ENCODE measurements at regions not wholly inside any gene's neighbourhood (a gene's known extent, or its start where the extent isn't known, plus 50 kb on each side); places are given as distances from the start of the nearest gene placed in this dataset.

DNA sequence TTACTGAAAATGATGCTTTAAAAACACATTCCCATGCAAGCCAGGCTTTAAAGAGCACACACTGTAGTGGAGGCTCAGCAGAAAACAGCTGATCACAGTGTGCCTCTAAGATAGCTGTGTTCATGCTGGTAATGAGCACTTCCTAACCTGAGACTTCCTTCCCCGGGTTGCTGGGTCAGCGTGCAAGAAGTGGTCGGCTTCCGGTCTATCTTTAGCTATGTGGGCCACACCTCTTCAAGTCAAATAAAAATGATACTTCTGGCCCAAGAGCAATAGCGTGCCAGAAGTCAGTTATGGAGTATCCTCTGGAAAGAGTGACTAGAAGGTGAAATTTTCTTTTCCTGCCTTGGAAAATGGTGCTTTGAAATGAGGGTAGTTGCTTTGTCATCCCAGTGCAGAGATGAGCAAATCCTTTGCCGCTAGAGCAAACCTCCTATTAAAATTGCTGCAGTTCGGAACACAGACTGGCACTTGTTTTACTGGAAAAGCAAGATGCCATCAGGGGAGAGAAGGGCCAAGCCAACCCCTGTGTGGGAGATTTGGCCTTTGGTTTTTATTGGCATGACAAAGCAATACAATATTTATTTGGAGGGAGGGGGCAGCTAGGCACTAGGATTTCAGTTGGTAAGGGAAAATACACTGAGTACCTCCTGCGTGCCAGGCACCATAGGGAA, 64.2 kb downstream of the ARHGAP35 start:
- Histone ChIP-seq H3K9me3 (no peaks in the 10 kb centered on the region), H3K27ac (peak overlapping the region; percentile 66 to 81), H3K4me2 (peak overlapping the region; percentile 73), H3K4me3 (peak overlapping the region; percentile 1; the same call in 1 of the 3 replicates), H3K4me1 (peaks cover 64% of the 10 kb centered on the region)
- 0 out of 2 replicates have a peak, but pooled peaks have one; percentile 17 for TF ChIP-seq GATA3 (IDR thresholded peaks at IDR 0.05; ENCODE audit: borderline replicate concordance)
- peak; percentile 54 for TF ChIP-seq MAFK (IDR thresholded peaks at IDR 0.05; ENCODE audit: partially characterized antibody)
- no peak; a peak in 1 of 5 replicates for TF ChIP-seq RAD21 (conservative IDR thresholded peaks at IDR 0.05 in 1 of 2, IDR thresholded peaks at IDR 0.05 in 1 of 2)
- TF ChIP-seq, protein P1, sequence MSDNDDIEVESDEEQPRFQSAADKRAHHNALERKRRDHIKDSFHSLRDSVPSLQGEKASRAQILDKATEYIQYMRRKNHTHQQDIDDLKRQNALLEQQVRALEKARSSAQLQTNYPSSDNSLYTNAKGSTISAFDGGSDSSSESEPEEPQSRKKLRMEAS (IDR thresholded peaks at IDR 0.05), result 0 out of 2 replicates have a peak, but pooled peaks have one; percentile 26
- CTCF ChIA-PET, result interaction anchor here (0.5 to 6.6 kb wide), 22 partner anchors 9 to 242 kb away, joined by 3 to 83 read pairs (median 4); no protein-coding TSS in a partner anchor
- peak; percentile 72 to 78 for ATAC-seq
- DNase-seq (ENCODE audit: low read depth in 1 of 2, low spot score in 1 of 2), result peak; percentile 40 to 70
- FAIRE-seq, result no peak
- POLR2A ChIA-PET, result interaction anchor here (0.5 to 1.3 kb wide), 8 partner anchors 11 to 136 kb away, joined by 3 to 5 read pairs (median 3); partner anchors contain the start of gene SLC1A5
- WGBS (ENCODE audit: missing lambda C conversion rate), result 10% methylated on average over 8 of the region's 8 CpGs

DNA sequence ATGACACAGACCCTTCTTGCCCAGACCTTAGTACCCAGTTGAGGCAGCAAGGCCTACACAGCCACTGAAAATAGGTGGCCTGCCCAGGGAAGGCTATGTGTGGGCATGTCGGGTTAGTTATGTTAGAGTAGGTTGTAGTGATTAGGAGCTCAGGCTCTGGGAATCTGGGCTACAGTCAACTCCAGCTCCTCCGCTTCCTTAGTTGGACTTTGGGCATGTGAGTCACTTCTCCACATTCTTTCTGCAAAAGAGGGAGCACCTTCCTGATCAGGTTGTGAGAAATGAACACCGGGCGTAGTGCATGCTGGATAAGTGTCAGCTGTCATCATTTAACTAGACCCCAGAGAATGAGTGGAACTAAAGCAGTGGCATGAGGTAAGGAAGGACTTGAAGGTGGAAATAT, 64.8 kb downstream of the ARHGAP35 start:
- 0 out of 3 replicates have a peak overlapping the region, but pooled peaks have one; percentile 1 for H3K4me3 ChIP-seq
- H3K4me2 ChIP-seq, result peak overlapping the region; percentile 73
- H3K4me1 ChIP-seq, result peaks cover 68% of the 10 kb centered on the region
- DNase-seq (ENCODE audit: low read depth in 1 of 2, low spot score in 1 of 2), result peak; percentile 69 to 85
- ChIA-PET POLR2A (interaction anchor here (0.6 to 1.2 kb wide), 6 partner anchors 16 to 137 kb away, joined by 3 to 5 read pairs (median 3); partner anchors contain the start of gene SLC1A5), CTCF (interaction anchor here (0.5 to 6.6 kb wide), 15 partner anchors 9 to 160 kb away, joined by 3 to 83 read pairs (median 5); no protein-coding TSS in a partner anchor)
- peak; percentile 67; the same call in 1 of the 2 replicates for TF ChIP-seq MYC (IDR thresholded peaks at IDR 0.05; ENCODE audit: borderline replicate concordance, low read length)
- no peak for TF ChIP-seq ZFP36 (IDR thresholded peaks at IDR 0.05; ENCODE audit: borderline replicate concordance, partially characterized antibody)
- 0 out of 5 replicates have a peak, but pooled peaks of 1 of the 2 experiments have one; percentile 21 for TF ChIP-seq RAD21 (conservative IDR thresholded peaks at IDR 0.05 in 1 of 2, IDR thresholded peaks at IDR 0.05 in 1 of 2)
- TF ChIP-seq FOSB (CRISPR knock-in tag; IDR thresholded peaks at IDR 0.05), result no peak
- TF ChIP-seq JUNB (IDR thresholded peaks at IDR 0.05), result peak; percentile 32; the same call in 1 of the 2 replicates
- TF ChIP-seq RFX5 (IDR thresholded peaks at IDR 0.05), result no peak
- 0 out of 5 replicates have a peak, but pooled peaks of 1 of the 2 experiments have one; percentile 28 for TF ChIP-seq JUN (IDR thresholded peaks at IDR 0.05)
- no peak for TF ChIP-seq ATOH8 (CRISPR knock-in tag; IDR thresholded peaks at IDR 0.05; ENCODE audit: low read depth)
- peak; percentile 23; the same call in 1 of the 2 replicates for TF ChIP-seq FOSL2 (IDR thresholded peaks at IDR 0.05)
- peak; percentile 76 for TF ChIP-seq FOSL2 (CRISPR knock-in tag; IDR thresholded peaks at IDR 0.05)
- no peaks in the 10 kb centered on the region for H3K9me3 ChIP-seq
- peak; percentile 88 to 93 for ATAC-seq
- peak; percentile 68 for FAIRE-seq
- 12% methylated on average over 4 of the region's 4 CpGs for WGBS (ENCODE audit: missing lambda C conversion rate)
- H3K27ac ChIP-seq, result peak overlapping the region; percentile 66 to 81

DNA sequence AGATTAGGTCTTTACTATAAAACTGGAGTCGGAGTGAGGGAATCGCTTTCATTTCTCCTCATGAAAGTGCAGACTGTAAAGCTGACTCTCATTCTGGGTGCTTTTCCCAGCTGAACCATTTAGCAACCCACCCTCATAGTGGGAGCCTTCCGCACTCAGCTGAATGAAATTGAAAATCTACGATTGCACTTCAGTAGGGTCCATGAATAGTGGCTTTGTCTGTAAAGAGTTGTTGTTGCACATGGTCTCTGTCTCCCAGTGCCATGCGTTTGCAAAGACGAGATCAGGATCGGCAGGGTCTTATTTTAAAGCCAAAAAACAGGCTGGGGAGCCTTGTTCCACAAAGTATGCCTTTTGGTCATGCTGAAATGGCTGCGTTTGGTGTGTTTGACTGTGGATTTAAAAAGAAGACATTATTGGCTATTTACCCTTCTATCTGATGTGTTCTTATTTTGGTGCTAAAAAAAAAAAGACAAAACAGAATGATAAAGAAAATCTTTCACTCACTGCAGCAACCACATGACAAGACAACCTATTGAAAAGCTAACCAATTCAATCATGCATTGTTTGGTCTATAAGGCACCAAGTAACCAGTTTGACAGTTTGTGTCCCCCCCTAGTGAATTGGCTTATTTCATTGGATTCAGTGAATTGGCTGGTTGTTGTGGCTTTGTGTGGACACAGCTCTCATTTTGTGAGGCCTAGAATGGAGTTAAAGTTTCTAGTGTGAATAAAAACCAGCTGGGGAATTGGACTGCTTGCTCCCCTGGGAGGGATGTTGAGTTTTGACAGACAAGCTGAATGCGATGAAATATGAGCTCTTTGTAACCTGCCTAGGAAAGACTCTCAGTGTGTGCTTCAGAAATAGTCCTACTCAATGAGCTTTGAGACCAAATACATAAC, 65.6 kb downstream of the ARHGAP35 start:
- no peaks in the 10 kb centered on the region for H3K9me3 ChIP-seq
- ChIA-PET CTCF (interaction anchor here (0.7 to 6.6 kb wide), 18 partner anchors 8 to 86 kb away, joined by 3 to 83 read pairs (median 4); no protein-coding TSS in a partner anchor), POLR2A (interaction anchor here (1.0 to 1.2 kb wide), 3 partner anchors 25 to 36 kb away, joined by 3 to 4 read pairs (median 3); no protein-coding TSS in a partner anchor)
- peaks cover 76% of the 10 kb centered on the region for H3K4me1 ChIP-seq
- FAIRE-seq (no peak), DNase-seq (ENCODE audit: low read depth in 1 of 2, low spot score in 1 of 2) (no peak), ATAC-seq (no peak)
- peak overlapping the region; percentile 73 for H3K4me2 ChIP-seq
- 91% methylated on average over 9 of the region's 9 CpGs for WGBS (ENCODE audit: missing lambda C conversion rate)
- TF ChIP-seq RNF2 (IDR thresholded peaks at IDR 0.05; ENCODE audit: borderline replicate concordance, low read depth) (no peak), JUNB (IDR thresholded peaks at IDR 0.05) (no peak), TP53 (CRISPR knock-in tag; IDR thresholded peaks at IDR 0.05) (no peak), ZC3H11A (IDR thresholded peaks at IDR 0.05) (no peak), SREBF2 (IDR thresholded peaks at IDR 0.05) (no peak), FOXS1 (CRISPR knock-in tag; IDR thresholded peaks at IDR 0.05) (no peak), CBX2 (IDR thresholded peaks at IDR 0.05; ENCODE audit: borderline replicate concordance, low read depth) (no peak)
- TF ChIP-seq, protein P2, sequence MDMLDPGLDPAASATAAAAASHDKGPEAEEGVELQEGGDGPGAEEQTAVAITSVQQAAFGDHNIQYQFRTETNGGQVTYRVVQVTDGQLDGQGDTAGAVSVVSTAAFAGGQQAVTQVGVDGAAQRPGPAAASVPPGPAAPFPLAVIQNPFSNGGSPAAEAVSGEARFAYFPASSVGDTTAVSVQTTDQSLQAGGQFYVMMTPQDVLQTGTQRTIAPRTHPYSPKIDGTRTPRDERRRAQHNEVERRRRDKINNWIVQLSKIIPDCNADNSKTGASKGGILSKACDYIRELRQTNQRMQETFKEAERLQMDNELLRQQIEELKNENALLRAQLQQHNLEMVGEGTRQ (IDR thresholded peaks at IDR 0.05), result no peak
- H3K27ac ChIP-seq, result peak overlapping the region; percentile 66 to 81; a peak in 5 of 6 replicates
- no peak overlapping the region for H3K4me3 ChIP-seq

Measured in A549 (cell line).